ENCODE measurements at regions not wholly inside any gene's neighbourhood (a gene's known extent, or its start where the extent isn't known, plus 50 kb on each side); places are given as distances from the start of the nearest gene placed in this dataset.

DNA sequence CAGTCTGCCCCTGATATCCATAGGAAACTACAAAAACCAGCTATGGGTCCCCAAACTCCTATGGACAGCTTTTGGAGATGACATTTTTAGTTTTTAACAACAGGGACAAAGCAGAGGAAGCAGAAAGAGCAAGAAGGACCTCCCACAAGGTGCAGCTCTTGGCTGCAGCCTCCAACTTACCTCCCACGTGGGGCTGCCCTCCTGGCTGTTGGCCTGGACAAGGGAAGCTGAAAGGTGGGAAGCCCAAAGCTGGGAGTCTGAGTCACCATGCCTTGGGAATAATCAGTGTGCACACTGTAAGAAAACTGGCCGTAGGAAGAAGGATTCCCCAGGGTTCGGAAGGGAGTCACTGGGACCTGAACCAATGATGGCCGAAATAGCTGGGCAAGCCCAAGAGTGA, 51.8 kb upstream of the PAX1 start:
- TF ChIP-seq, protein P1, sequence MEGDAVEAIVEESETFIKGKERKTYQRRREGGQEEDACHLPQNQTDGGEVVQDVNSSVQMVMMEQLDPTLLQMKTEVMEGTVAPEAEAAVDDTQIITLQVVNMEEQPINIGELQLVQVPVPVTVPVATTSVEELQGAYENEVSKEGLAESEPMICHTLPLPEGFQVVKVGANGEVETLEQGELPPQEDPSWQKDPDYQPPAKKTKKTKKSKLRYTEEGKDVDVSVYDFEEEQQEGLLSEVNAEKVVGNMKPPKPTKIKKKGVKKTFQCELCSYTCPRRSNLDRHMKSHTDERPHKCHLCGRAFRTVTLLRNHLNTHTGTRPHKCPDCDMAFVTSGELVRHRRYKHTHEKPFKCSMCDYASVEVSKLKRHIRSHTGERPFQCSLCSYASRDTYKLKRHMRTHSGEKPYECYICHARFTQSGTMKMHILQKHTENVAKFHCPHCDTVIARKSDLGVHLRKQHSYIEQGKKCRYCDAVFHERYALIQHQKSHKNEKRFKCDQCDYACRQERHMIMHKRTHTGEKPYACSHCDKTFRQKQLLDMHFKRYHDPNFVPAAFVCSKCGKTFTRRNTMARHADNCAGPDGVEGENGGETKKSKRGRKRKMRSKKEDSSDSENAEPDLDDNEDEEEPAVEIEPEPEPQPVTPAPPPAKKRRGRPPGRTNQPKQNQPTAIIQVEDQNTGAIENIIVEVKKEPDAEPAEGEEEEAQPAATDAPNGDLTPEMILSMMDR (IDR thresholded peaks at IDR 0.05; ENCODE audit: low read depth, low read length): no peak
- no peak overlapping the region for H3K4me3 ChIP-seq (ENCODE audit: low read depth, low read length)

DNA sequence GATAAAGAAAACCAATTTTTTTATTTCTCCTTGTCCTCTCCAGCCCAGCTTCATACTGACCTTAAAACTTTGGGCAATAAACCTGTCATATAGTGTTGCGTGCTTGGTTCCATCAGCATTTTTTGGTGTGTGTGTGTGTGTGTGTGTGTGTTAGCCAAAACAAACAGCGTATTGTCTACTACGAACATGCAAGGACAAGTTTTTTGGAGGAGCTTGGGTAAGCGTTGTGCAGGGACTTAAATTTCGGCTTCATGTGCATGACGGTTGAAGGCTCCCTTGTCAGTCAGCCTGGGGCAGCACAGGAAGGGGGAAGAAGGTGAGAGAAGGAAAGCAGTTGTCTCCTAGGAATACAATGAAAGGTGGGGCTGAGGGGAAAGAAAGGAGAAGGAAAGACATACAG, 62.0 kb upstream of the PAX1 start:
- H3K4me3 ChIP-seq (ENCODE audit: low read depth, low read length): no peak overlapping the region
- TF ChIP-seq, protein P1 (IDR thresholded peaks at IDR 0.05; ENCODE audit: low read depth, low read length): no peak

DNA sequence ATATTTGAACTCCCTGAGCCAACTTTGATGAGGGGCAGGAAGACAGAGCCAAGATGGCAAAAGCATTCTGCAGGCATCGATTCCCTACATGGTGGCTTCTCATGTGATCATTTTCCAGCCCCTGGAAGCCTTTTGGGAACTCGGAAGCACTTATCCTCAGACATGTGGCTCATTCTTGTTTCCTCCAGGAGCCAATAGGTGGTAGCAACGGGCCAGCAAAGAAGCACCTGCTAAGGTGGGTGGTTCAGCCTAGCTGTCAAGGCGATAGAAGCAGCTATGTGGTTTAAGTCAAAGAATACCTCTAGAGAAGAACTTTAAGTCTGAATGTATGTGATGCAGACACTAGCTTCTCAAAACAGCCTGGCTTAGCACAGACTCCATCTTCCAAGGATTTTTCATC, 64.9 kb upstream of the PAX1 start:
- no peak overlapping the region for H3K4me3 ChIP-seq (ENCODE audit: low read depth, low read length)
- TF ChIP-seq, protein P1 (IDR thresholded peaks at IDR 0.05; ENCODE audit: low read depth, low read length): no peak

DNA sequence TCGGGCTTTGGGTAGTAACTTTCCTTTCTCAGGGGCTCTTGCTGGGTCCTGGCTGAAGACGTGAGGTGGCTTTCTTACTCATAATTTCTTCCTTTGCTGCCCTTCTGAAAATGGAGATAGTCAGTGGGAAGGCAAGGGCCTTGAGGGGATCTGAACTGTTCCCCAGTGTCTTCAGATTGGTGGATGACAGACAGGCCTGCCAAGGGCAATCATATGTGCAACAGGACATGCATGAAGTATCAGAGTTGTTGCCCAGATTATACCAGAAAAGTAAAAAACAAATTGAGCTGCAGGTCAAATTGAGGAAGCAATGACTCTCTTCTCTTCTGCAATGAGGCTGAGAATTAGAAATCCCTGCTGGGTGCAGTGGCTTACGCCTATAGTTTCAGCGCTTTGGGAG, 71.6 kb upstream of the PAX1 start:
- TF ChIP-seq, protein P1 (IDR thresholded peaks at IDR 0.05; ENCODE audit: low read depth, low read length): no peak
- no peak overlapping the region for H3K4me3 ChIP-seq (ENCODE audit: low read depth, low read length)

DNA sequence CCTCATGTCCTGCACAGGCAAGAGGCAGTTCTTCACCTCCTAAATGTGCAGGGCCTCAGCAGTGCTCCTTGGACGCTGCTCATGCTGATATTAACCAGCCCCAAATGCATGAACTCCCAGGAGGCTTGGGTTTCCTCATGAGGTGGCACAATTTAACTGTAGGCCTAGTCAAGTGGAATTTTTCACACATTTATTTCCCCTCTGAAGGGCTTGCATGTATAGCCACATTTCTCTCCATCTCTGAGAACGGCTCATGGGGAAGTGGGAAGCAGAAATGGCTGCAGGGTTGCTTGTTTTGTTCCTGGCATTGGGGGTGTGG, 72.8 kb upstream of the PAX1 start:
- TF ChIP-seq, protein P1 (IDR thresholded peaks at IDR 0.05; ENCODE audit: low read depth, low read length): no peak
- no peak overlapping the region for H3K4me3 ChIP-seq (ENCODE audit: low read depth, low read length)

DNA sequence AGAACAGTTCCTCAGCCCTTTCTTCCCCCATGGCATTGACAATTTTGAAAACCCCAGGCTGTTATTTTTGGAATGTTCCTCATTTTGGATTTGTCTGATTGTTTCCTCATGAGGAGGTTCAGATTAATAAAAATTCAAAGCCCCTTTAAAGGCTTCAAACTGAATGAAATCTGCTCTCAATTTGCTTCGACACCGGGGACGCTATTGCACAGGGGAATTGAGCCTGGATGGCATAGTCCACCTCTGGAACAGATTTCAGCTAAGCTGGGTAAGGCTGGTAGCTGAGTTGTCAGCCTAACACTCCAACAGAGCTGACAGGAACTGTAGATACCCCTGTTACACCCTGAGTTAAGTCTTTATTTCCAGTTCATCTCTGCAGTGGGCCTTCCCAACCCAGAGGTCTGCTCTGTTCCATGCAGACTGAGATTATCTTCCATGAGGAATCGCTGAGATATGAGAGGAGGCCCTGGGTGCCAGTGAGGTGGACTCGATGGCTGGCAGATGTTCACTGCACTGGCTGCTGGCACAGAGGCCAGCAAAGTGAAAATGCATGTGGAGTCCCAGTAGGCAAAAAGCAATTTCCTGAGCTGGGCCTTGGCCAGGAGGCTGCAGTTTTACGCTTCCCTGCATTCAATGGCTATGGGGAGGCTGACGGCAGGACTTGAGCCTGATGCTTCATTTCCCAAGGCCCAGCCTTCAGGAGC, 73.3 kb upstream of the PAX1 start:
- TF ChIP-seq, protein P1 (IDR thresholded peaks at IDR 0.05; ENCODE audit: low read depth, low read length): no peak
- no peak overlapping the region for H3K4me3 ChIP-seq (ENCODE audit: low read depth, low read length)

DNA sequence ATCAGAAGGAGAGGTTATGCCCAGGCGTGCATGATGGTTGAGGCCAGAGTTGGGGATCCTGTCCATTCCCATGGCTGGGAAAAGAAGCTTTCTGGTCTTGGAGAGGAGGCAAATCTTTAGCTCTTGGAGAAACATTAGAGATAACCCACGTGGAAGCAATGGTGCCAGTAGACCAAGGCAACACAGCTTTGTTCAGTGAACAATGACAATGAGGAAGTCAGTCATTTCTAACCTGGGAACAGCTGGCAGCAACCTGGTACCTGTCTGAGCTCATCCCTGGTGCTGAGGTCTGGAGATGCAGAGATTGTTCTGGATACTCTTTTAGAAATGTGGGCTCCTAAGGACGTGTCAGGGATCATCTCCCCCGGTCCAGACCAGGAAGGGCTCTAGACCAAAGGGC, 76.7 kb upstream of the PAX1 start:
- TF ChIP-seq, protein P1 (IDR thresholded peaks at IDR 0.05; ENCODE audit: low read depth, low read length): no peak
- H3K4me3 ChIP-seq (ENCODE audit: low read depth, low read length): no peak overlapping the region

Measured in WI38 (cell line).